ENCODE measurements at regions not wholly inside any gene's neighbourhood (a gene's known extent, or its start where the extent isn't known, plus 50 kb on each side); places are given as distances from the start of the nearest gene placed in this dataset.

DNA sequence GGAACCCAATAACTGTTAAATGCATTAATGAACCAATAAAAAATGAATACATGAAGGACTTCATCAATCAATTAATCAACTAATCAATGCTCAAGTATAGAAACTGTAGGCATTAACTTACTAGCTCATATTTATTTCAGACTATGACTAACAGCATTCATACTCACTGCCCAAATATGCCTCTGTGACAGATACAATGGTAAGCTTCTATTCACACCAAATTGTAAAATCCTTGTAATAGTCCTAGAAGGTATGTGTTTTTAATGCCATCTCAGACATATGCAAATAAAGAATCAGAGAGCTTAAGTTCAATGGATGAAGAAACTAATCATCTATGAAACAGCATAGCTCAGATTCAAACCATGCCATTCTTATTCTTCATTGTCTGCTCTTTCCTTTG, 1253.6 kb upstream of the TENM4 start:
- TF ChIP-seq NFIC (IDR thresholded peaks at IDR 0.05; ENCODE audit: low read depth, low read length) (no peak), BMI1 (IDR thresholded peaks at IDR 0.05; ENCODE audit: borderline replicate concordance) (no peak), JUND (IDR thresholded peaks at IDR 0.05; ENCODE audit: low read depth, low read length) (no peak), NRF1 (conservative IDR thresholded peaks at IDR 0.05; ENCODE audit: low read depth, low read length) (no peak), GABPA (IDR thresholded peaks at IDR 0.05; ENCODE audit: low read depth) (no peak), MEF2A (IDR thresholded peaks at IDR 0.05; ENCODE audit: insufficient read depth, low read depth, low read length) (no peak), ZNF217 (IDR thresholded peaks at IDR 0.05) (no peak), ZZZ3 (IDR thresholded peaks at IDR 0.05; ENCODE audit: control insufficient read depth, insufficient read length, low read depth) (no peak), TAF1 (IDR thresholded peaks at IDR 0.05; ENCODE audit: borderline replicate concordance, low read depth, low read length) (no peak)
- TF ChIP-seq, protein P1, sequence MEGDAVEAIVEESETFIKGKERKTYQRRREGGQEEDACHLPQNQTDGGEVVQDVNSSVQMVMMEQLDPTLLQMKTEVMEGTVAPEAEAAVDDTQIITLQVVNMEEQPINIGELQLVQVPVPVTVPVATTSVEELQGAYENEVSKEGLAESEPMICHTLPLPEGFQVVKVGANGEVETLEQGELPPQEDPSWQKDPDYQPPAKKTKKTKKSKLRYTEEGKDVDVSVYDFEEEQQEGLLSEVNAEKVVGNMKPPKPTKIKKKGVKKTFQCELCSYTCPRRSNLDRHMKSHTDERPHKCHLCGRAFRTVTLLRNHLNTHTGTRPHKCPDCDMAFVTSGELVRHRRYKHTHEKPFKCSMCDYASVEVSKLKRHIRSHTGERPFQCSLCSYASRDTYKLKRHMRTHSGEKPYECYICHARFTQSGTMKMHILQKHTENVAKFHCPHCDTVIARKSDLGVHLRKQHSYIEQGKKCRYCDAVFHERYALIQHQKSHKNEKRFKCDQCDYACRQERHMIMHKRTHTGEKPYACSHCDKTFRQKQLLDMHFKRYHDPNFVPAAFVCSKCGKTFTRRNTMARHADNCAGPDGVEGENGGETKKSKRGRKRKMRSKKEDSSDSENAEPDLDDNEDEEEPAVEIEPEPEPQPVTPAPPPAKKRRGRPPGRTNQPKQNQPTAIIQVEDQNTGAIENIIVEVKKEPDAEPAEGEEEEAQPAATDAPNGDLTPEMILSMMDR (IDR thresholded peaks at IDR 0.05 in 2 of 3, conservative IDR thresholded peaks at IDR 0.05 in 1 of 3; ENCODE audit: control insufficient read depth in 2 of 3, extremely low read depth in 1 of 3, insufficient read depth in 1 of 3, low read depth in 3 of 3, low read length in 3 of 3) = no peak
- TF ChIP-seq, protein P2, sequence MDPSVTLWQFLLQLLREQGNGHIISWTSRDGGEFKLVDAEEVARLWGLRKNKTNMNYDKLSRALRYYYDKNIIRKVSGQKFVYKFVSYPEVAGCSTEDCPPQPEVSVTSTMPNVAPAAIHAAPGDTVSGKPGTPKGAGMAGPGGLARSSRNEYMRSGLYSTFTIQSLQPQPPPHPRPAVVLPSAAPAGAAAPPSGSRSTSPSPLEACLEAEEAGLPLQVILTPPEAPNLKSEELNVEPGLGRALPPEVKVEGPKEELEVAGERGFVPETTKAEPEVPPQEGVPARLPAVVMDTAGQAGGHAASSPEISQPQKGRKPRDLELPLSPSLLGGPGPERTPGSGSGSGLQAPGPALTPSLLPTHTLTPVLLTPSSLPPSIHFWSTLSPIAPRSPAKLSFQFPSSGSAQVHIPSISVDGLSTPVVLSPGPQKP (IDR thresholded peaks at IDR 0.05; ENCODE audit: low read depth, low read length) = no peak
- TF ChIP-seq, protein P3, sequence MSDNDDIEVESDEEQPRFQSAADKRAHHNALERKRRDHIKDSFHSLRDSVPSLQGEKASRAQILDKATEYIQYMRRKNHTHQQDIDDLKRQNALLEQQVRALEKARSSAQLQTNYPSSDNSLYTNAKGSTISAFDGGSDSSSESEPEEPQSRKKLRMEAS (IDR thresholded peaks at IDR 0.05; ENCODE audit: low read depth, low read length) = no peak
- TF ChIP-seq, protein P4, sequence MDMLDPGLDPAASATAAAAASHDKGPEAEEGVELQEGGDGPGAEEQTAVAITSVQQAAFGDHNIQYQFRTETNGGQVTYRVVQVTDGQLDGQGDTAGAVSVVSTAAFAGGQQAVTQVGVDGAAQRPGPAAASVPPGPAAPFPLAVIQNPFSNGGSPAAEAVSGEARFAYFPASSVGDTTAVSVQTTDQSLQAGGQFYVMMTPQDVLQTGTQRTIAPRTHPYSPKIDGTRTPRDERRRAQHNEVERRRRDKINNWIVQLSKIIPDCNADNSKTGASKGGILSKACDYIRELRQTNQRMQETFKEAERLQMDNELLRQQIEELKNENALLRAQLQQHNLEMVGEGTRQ (IDR thresholded peaks at IDR 0.05; ENCODE audit: borderline replicate concordance, low read depth, low read length) = no peak
